Hindlimb muscle (tissue), 1 donor: ENCODE measurements at regions not wholly inside any gene's neighbourhood (a gene's known extent, or its start where the extent isn't known, plus 50 kb on each side); places are given as distances from the start of the nearest gene placed in this dataset.
"Not testable (repeated sequence)": the region's sequence is repeated elsewhere in the genome, so short reads cannot be mapped to it uniquely, and the experiment has no call there.

Experiments used
- DNase-seq: peaks from one replicate; pipeline ENCODE4 v3.0.0-alpha.2; 2013

DNA sequence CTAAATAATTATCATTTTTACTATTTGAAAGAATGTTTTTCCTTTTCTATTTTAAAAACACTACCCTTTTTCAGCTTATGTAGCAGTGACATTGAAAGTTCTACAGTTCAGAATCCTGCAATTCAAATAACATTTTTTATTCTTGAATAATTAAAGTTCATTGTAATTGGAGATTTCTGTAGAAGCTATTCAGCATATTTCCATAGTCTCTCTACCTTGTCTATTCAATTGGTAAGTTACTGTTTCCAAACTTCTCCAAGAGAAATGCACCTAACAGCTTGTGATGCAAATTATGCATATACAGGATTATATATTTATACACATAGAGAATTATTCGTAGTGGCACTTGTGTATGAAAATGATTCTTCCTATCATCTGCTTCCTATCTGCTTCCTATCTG, 149.7 kb upstream of the ARRDC3 start:
- DNase-seq = no peak

DNA sequence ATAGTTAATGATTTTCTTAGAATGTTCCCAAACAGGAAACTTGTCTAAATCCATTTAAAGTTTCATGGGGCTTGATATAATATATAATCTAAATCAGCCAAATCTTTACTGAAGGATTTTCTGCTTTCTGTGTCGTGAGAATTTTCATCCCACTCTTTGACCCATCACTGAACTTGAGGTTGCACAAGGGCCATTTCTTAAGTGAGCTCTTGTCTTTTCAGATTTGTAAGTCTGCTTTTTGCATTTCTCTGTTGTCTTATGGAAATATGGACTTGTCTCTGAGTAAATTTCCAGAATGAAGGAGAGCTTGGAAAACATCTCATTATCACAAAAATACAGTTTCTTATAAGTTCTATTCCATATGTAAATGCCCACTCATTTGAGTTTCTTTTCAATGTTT, 149.2 kb upstream of the ARRDC3 start:
- DNase-seq = peak; percentile 20

DNA sequence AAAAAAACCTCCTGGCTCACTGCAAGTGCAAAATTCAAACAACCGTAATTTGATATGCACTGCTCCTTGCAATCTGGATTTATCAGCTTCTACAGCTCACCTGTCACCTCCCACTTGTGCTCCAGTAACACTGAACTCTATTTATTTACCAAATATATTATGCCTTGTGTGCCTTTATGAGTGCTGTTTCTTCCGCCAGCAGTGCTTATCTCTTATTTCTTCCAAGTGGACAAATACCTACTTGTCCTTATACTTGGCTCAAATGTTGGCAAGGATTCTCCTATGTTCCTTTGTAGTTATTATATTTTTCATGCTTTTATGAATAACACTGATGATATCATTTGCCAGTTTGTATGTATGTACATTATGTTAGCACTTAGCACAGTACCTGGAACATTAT, 145.7 kb upstream of the ARRDC3 start:
- no peak for DNase-seq

DNA sequence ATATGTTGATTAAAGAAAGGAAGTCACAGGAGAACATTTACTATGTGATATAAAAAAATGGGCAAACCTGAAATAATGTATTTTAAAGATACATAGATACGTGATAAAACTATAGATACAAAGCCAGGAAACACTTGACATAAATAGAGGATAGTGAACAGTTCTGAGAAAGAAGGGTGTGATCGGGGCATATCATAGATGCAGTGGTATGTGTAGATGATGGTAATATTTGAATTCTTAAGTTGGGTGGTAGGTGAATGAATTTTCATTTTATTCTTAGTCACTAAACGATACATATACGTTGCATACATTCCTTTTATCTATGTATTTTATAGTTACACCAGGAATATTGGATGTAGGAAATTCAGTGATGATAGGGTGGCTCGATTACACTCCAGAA, 138.7 kb upstream of the ARRDC3 start:
- no peak for DNase-seq

DNA sequence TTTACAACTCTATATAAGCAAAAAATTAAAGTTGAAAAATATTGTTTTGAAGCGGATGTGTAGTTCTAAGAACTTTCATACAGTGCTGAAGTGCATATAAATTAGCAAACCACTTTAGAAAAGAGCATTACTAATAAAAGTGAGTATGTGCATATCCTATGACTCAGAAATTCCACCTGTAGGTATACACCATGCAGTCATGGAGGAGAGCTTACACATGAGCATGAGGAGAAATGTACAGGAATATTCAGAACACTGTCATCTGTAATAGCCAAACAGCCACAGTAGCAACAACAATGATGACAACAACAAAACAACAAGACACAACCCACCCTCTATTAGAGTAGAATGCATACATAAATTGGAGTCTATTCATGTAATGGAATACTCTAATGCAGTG, 138.2 kb upstream of the ARRDC3 start:
- DNase-seq = no peak

DNA sequence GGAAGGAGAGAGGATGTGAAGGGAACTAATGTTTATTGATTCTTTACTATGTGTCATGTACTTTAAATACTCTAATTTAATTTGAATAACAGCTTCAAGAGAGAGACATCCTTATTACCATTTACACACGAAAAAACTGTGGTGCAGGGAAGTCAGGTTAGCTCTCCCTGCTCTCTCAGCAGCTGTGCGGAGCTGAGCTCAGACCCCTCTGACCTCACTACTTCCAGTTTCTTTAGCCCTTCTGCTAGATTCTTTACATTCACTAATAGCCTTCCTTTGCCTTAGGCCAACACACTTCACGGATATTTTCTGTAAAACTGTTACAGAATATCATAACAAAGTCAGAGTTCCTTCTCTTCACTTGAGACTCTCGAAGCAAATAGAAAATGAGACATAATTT, 131.3 kb upstream of the ARRDC3 start:
- no peak for DNase-seq

DNA sequence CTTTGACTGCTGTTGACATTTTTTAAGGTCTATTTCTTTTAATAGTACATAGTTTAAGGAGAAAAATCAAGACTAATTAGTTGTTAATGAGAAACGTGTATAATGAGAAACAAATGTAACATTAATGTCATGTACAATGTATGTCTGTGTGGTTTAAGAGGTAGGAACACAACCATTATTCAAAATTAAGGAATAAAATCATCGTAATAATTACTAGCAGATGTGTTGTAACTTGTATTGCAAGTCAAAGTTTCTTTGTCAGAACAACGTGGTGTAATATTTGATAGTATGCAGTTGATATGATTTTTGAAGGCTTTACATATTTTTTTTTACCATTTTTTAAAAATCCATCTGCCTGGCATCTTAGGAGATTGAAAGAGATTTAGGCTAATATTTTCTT, 120.2 kb upstream of the ARRDC3 start:
- no peak for DNase-seq

DNA sequence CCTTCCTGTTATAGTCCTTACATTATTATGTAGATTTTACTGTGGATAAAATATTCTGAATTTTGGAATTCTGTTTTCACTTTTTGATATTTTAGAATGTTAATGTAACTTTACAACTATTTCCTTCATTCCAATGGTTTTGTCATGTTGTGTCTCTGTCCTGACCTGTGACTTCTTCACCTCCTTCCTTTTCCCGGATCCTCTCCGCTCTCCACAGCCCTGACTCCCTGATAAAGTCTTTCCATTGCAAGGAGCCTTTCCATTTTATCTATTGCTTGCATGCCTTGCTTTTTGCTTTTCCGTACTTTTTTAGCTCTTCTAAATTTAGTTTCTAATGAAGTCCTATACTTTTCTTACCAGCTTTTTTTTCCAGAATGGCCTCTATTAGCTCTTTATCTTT, 117.6 kb upstream of the ARRDC3 start:
- no peak for DNase-seq

DNA sequence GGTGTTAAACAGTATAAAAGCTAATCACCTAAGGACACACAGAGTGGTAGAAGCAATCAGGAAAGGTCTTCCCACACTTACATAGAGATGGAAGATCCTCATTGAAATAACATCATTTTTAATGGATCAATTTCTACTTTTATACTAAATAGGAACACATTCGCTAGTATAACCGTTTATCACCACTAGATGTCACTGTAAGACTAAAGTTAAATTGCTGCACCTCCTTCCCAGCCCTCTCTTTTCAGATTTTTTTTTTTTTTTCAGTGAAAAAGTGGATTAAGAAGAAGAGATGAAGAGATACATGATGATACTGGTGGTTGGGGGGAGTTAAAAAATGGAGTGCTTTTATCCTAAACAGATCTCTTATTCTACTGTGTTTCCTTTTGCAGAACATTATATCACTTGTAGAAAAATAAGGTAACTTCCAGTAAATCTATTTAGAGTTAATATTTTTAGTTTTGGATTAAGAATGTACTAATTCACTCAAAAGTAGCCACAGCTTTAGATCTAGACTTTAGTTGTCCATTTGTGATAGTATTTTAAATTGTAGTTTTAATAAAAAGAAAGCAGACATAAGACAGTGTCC, 116.9 kb upstream of the ARRDC3 start:
- peak; percentile 30 for DNase-seq

DNA sequence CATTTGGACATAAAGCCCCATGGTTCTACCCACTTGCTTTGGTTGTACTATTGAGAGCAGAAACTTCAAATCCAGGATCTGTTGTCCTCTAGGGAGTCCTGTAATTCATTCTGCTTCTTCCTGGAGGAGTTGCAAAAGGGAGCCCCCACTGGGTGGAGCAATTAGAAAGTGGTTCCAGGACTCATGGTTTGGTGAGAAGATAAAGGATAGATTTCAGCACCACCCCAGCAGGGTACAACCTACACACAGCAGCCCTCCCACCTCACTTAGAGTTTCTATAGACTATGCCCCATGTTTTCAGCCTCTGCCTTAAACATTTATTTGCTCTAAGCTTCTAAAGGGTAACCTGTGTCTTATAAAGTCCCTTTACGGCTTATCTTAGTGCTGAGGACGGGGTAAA, 112.6 kb upstream of the ARRDC3 start:
- DNase-seq = no peak

DNA sequence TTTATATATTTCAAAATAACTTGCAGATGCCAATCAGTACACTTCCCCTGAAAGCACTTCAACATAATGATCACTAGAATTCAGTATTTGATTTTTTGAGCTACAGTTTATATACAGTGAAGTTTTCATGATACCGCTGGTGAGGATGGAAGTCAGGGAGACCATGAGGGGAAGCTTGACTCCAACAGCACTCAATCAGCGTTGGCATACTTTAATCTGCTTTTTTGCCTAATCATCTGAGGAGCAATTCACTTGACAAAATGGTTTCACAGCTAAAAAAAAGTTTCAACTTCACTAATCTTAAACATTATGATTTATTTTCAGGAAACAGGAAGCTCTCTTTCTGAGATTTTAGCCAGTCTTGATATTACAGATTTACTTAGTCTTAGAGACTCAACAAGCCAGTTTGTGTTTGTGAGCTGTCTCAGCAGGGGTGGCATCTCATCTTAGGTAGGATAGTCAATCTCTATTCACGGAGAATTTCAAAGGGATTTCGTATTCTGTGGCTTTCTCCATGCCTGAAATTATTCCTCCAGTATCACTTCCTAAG, 111.4 kb upstream of the ARRDC3 start:
- DNase-seq = no peak

DNA sequence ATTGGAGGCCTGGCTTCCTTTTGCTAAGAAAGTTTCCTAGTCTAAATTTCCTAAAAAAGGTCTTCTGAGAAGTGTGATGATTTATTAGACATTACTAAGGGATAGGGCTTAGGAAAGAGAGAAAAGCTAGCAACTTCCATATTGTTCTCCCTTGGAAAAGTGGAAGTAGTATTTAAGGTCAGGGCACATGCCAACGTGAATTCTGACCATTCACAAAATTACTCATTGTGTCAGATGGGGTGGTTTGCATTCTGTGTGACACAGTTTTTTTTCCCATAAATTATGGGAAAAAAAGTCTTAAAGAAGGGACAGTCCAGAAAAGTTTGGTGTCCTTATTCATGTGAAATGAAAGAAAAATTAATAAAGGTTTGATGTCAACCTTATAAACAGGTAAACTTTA, 110.0 kb upstream of the ARRDC3 start:
- no peak for DNase-seq

DNA sequence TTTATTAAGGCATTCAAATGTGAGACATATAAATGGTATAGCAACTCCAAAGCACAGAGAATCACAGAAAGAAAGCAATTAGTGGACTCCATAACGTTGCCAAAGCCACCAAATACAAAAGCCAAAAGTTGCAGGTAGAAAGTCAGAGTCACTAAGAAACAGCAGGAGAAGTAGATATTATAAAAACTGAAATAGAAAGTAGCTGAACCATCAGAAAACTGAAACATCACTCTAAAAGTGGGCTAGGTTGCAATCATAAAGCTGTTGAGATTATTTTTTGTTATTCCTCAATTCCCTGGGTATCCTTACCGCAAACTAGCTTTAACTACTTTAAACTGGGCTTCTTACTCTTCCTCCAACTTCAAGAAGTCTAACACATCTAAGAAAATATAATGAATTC, 108.1 kb upstream of the ARRDC3 start:
- no peak for DNase-seq

DNA sequence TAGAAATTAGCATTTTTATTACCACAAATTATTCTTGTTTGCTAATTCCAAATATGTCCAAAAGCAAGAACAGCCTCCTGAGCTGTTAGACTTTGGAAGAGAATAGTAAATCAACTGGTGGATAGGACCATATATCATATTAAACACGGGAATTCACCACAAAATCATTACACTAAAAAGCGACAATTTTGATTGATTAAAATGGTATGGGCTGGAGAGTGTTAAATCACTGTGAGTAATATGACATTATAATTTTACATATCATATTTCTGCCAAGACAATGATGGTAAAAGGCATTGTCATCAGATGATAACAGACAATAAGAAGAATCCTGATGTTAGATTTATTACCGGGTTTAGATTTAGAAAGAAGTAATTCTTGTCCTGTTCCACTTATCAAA, 107.2 kb upstream of the ARRDC3 start:
- DNase-seq = no peak

DNA sequence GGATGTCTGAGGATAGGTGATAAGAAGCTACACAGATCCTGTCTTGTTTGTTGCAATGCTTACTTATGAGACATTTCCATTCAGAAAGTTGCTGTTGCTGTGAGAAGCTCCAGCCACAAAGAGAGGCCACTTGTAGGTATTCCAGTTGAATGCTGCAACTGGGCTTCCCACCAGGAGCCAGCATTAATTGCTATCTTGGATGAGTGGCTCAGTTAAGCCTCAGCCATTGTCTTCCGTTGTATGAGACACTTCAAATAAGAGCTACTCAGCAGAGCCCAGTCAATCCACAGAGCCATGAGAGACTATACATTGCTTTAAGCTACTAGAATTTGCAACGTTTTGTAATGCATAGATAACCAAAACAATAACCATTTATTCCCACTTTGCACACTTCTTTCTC, 104.3 kb upstream of the ARRDC3 start:
- DNase-seq = no peak

DNA sequence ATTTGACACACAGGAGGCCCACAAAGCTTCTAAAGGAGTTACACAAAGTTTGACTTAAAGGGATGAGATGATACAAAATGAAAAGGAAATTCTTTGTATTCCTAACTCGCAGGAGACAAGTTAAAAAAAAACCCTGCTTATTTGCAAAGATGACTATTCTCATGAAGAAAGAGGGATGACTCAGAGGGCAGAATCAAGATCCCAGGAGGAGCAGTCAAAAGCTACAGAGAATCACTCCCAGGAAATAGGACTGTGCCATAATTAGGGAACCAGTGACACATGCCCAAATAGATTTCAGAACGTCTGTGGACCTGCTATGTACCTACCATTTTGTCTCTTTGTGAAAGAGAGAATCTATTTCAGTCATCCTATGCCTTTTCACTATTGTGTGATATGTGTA, 103.5 kb upstream of the ARRDC3 start:
- no peak for DNase-seq

DNA sequence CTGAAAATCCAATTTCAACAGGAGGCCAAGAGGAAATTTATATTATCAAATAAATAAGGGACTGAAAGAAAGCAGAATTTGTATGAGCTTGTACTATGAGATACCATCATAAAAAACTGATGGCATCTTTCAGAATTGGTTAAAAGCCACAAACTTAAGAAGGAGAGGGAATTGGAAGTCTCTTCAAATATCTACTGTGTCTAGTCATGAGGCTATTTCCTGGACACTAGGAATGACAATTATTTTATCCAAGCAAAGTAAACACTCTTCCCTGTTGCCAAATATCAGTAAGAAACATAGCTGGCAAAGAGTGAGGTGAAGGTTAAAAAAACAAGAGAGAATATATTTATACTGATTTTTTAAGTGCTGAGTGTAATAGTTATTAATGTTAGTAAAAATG, 101.5 kb upstream of the ARRDC3 start:
- DNase-seq = no peak

DNA sequence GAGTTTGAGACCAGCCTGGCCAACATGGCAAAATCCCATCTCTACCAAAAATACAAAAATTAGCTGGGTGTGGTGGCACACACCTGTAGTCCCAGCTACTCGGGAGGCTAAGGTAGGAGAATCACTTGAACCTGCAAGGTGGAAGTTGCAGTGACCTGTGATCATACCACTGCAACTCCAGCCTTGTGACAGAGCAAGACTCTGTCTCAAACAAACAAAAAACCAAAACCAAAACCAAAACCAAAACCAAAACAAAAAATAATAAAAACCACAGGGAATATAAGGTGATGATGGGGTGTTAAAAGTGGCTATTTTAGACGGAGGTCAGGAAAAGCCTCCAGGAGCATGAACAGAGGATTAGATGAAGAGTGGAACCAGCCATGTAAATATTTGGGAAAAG, 96.3 kb upstream of the ARRDC3 start:
- not testable (repeated sequence) for DNase-seq

DNA sequence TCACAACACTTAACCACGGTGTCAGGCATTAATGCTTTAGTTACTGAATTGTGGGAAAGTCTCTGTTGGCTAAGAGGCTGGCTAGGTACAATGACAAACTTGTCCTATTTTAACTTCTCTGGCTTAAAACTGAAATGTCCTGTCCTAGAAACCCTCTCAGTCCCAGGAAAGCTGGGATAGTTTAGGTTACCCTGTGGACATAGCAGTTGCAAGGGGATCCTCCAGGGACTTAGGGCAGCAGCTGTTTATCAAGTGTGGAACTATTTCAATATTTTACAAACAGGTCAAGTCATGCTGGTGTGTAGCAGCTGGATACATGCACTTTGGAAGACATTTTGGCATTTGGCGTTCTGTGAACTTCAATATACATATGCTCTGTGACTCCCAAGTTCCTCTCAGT, 95.0 kb upstream of the ARRDC3 start:
- no peak for DNase-seq

DNA sequence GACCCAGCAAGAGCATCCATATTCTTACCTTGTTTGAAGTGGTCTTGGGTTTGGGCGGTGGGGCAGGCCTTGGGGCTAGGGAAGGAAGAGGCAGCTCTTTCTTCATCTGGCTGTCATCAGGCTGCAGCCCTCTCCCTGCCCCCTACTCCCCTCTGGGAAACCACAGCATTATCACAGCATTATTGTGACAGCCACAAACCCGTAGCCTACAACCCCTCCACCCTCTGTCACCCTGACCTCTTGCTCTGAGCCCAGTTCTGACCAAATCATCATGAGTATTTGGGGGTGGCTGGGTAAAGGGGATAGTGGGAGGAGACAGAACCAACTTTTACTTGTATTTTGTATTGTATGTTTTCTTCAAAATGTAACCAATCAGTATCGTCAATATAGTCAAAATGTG, 94.3 kb upstream of the ARRDC3 start:
- DNase-seq = no peak

DNA sequence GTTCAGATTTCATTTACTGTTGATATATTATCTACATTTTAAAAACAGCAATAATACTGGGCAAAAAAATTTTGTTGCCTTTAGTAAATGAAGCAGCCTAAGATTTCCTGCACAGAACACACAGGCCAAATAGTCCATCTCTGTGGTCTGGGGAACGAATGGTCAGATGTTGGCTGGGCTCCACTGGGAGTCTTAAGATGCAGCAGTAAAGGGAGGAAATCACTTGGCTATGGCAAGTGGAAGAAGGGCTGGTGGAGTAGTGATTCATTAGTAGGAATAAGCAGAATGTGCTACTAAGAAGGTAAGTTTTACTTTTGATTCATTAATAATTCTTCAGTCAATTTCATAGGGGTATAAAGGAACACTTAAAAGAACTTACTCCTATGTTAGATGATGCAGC, 91.1 kb upstream of the ARRDC3 start:
- DNase-seq = no peak

DNA sequence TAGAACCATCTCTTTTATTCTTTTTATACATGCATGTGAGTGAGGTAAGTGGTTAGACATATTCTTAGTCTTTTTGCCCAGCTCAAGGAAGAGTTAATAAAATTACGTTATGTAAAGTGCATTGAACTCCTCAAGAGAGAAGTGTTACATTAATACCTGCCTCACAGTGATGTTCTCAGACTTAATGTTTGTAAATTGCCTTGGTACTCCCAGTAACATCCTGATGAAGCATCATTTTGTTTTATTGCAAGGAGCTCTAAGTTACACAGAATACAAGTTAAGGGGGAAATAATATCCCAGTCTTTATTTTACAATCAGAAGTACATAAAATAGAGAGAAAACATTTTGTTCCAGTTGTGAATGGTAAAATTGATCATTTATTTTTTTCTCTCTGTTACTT, 89.5 kb upstream of the ARRDC3 start:
- no peak for DNase-seq

DNA sequence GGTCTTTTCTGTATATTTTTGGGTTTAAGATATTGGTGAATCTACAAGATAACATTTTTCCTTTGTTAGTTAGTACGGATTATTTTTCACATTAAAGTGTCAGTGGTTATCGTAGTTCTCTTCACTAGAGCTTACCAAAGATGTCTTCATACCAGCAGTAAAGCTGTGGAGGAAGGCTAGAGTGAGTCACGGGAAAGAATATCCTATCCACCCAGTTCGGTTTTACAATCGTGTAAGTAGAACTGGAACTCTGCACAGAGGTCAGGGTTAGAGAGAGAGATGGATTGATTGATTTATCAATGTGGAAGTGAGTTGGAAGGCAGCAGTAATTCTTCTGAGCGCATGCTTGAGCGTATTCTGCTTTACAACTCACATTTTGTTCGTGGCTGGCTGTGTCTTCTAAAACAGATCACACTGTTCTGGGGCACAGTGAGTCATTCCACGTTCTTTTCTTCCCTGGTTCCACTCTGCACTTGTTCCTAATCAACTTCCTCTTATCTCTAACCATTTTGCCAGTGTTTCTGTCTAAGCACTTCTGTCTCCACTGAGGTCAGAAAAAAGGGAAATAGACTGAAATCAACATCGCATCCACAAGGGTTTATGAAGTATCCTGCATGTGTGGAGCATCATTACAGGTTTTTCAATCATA, 86.5 kb upstream of the ARRDC3 start:
- no peak for DNase-seq

DNA sequence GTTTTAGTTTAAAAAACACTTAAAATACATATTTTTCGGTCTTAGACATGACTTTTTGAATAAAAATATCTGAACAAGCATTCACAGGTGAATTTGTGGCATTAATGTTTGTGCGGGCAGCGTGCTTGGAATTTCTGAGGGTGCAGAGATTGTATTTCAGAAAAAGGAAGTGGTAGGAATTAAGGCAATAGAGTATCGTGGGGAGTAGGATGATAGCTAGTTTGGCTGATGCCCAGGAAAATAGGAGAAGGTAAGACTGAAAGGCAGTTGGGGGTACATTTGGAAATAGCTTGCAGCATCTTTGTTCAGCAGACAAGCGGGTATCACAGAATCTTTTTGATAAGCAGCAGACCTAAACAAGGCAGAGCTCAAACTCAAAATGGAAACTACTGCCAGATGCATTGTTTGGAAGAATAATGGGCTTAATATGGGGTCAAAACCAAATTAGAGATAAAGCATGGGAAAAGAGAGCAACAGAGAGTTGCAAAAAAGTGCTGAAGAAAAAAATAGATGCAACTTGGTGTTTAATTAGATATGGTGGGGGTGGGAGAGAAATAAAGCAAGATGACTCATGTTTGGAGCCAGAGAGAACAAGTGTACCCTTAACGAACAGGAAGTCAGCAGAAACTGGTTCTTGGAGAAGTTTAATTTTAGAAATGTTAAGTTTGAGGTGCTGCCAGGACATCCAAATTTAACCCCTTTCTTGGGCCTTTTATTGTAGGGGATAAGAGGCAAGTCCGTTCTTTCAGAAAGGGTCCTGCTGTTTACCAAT, 85.7 kb upstream of the ARRDC3 start:
- DNase-seq = no peak
